Keratinocyte (primary cell): ENCODE measurements at regions not wholly inside any gene's neighbourhood (a gene's known extent, or its start where the extent isn't known, plus 50 kb on each side); places are given as distances from the start of the nearest gene placed in this dataset.

Source experiments
- CTCF ChIP-seq, 3 experiments: IDR thresholded peaks in 1 of 3; conservative IDR thresholded peaks in 1 of 3; optimal IDR thresholded peaks in 1 of 3; 2 replicates in 2 of 3; 3 replicates in 1 of 3; pipeline versions ENCODE3 to v1.5.1; 2011; ENCODE audit warnings: low read length in 3 of 3, mild to moderate bottlenecking in 3 of 3, moderate library complexity in 2 of 3, control low read depth in 1 of 3, inconsistent platforms in 1 of 3; ENCODE audit not compliant: insufficient read depth in 2 of 3; ENCODE audit errors: extremely low read depth in 1 of 3
- EZH2 ChIP-seq: IDR thresholded peaks from one replicate; pipeline ENCODE4 v1.6.1; 2012; ENCODE audit warnings: inconsistent platforms, mild to moderate bottlenecking, low read length, moderate library complexity

GRCh38 chr7:156058248-156058647 lies 246.0 kb upstream of the SHH start:
- TF ChIP-seq CTCF (optimal IDR thresholded peaks at IDR 0.05 in 1 of 3, IDR thresholded peaks at IDR 0.05 in 1 of 3, conservative IDR thresholded peaks at IDR 0.05 in 1 of 3; ENCODE audit: extremely low read depth in 1 of 3, insufficient read depth in 2 of 3, low read length in 3 of 3) = no peak
- no peak for TF ChIP-seq EZH2
